HEK293 (cell line): ENCODE measurements at regions not wholly inside any gene's neighbourhood (a gene's known extent, or its start where the extent isn't known, plus 50 kb on each side); places are given as distances from the start of the nearest gene placed in this dataset.

ENCODE experiments used
- CTCF ChIA-PET: fragments of 350-600 bp; formaldehyde crosslinking; extraction: SDS; loops from one replicate; lab custom pipeline; 2021; ENCODE audit warnings: antibody characterized with exemption; lab: Yijun Ruan, JAX
- POLR2A ChIA-PET: fragments of 300-600 bp; formaldehyde crosslinking; extraction: SDS; loops from one replicate; lab custom pipeline; 2020; ENCODE audit warnings: antibody characterized with exemption, inconsistent platforms; lab: Yijun Ruan, JAX
- H3K27ac ChIP-seq: fragments of 200-500 bp; sonication (Bioruptor generic); 2 replicates; pipeline ENCODE4 v1.5.1; 2014; ENCODE audit warnings: low read depth, low read length, control low read depth, inconsistent platforms; ENCODE audit errors: extremely low read depth
- H3K36me3 ChIP-seq, 2 experiments: fragments of 200-500 bp in 1 of 2; sonication (Bioruptor generic) in 1 of 2; 1 replicate in 1 of 2; 2 replicates in 1 of 2; pipeline ENCODE4 v1.5.1; 2014 to 2017; ENCODE audit warnings: inconsistent platforms in 2 of 2, low read length in 2 of 2; ENCODE audit not compliant: control insufficient read depth in 2 of 2, insufficient read depth in 1 of 2
- H3K4me1 ChIP-seq: fragments of 200-500 bp; sonication (Bioruptor generic); 2 replicates; pipeline ENCODE4 v1.5.1; 2014; ENCODE audit warnings: mild to moderate bottlenecking, low read length, inconsistent platforms; ENCODE audit not compliant: control insufficient read depth, insufficient read depth
- H3K4me3 ChIP-seq: 2 replicates; pipeline ENCODE4 v1.5.1; 2011; ENCODE audit warnings: low read depth, mild to moderate bottlenecking, control low read depth, low read length, moderate library complexity
- H3K9me3 ChIP-seq: fragments of 200-500 bp; sonication (Bioruptor generic); 2 replicates; pipeline ENCODE4 v1.5.1; 2014; ENCODE audit warnings: low read depth, low read length, inconsistent platforms; ENCODE audit not compliant: control insufficient read depth, insufficient read depth
- OVOL3 ChIP-seq: fragments of 450-650 bp; formaldehyde crosslinking; IDR thresholded peaks from 2 replicates; pipeline ENCODE4 v1.5.1; 2016; ENCODE audit warnings: missing biosample characterization, missing genetic modification characterization
- SALL2 ChIP-seq: fragments of 450-650 bp; formaldehyde crosslinking; IDR thresholded peaks from 2 replicates; pipeline ENCODE4 v1.5.0; 2017; ENCODE audit warnings: missing biosample characterization, mild to moderate bottlenecking, missing genetic modification characterization, borderline replicate concordance
- ZNF112 ChIP-seq: fragments of 450-650 bp; formaldehyde crosslinking; IDR thresholded peaks from 2 replicates; pipeline ENCODE4 v1.5.0; 2017; ENCODE audit warnings: missing biosample characterization, missing genetic modification characterization
- ZNF2 ChIP-seq: fragments of 450-650 bp; formaldehyde crosslinking; IDR thresholded peaks from 2 replicates; pipeline ENCODE4 v1.5.1; 2016; ENCODE audit warnings: missing biosample characterization, missing genetic modification characterization
- ZNF248 ChIP-seq: fragments of 450-650 bp; formaldehyde crosslinking; IDR thresholded peaks from 2 replicates; pipeline ENCODE4 v1.5.1; 2017; ENCODE audit warnings: missing biosample characterization, missing genetic modification characterization
- ZNF266 ChIP-seq: fragments of 450-650 bp; formaldehyde crosslinking; IDR thresholded peaks from 2 replicates; pipeline ENCODE4 v1.5.1; 2016; ENCODE audit warnings: missing biosample characterization, missing genetic modification characterization, low read depth
- ZNF391 ChIP-seq: fragments of 450-650 bp; formaldehyde crosslinking; IDR thresholded peaks from 2 replicates; pipeline ENCODE4 v1.5.1; 2016; ENCODE audit warnings: low read depth, missing biosample characterization, missing genetic modification characterization, borderline replicate concordance
- ZNF394 ChIP-seq: fragments of 450-650 bp; formaldehyde crosslinking; IDR thresholded peaks from 2 replicates; pipeline ENCODE4 v1.5.1; 2016; ENCODE audit warnings: missing biosample characterization, missing genetic modification characterization, mild to moderate bottlenecking, moderate library complexity, borderline replicate concordance
- ZNF423 ChIP-seq: fragments of 450-650 bp; formaldehyde crosslinking; IDR thresholded peaks from 2 replicates; pipeline ENCODE4 v1.5.1; 2016; ENCODE audit warnings: missing biosample characterization, missing genetic modification characterization
- ZNF510 ChIP-seq: fragments of 450-650 bp; formaldehyde crosslinking; IDR thresholded peaks from 2 replicates; pipeline ENCODE4 v1.5.1; 2018; ENCODE audit warnings: mild to moderate bottlenecking, missing genetic modification characterization, missing biosample characterization; ENCODE audit not compliant: insufficient replicate concordance
- ZNF548 ChIP-seq: fragments of 450-650 bp; formaldehyde crosslinking; IDR thresholded peaks from 2 replicates; pipeline ENCODE4 v1.5.1; 2016; ENCODE audit warnings: missing biosample characterization, missing genetic modification characterization
- ZNF677 ChIP-seq: fragments of 450-650 bp; IDR thresholded peaks from 2 replicates; pipeline ENCODE4 v1.5.0; 2018; ENCODE audit warnings: missing biosample characterization, mild to moderate bottlenecking, missing genetic modification characterization, moderate library complexity
- ZNF785 ChIP-seq: fragments of 450-650 bp; formaldehyde crosslinking; IDR thresholded peaks from 2 replicates; pipeline ENCODE4 v1.5.1; 2016; ENCODE audit warnings: missing biosample characterization, missing genetic modification characterization
- ZSCAN16 ChIP-seq: fragments of 450-650 bp; formaldehyde crosslinking; IDR thresholded peaks from 2 replicates; pipeline ENCODE4 v1.5.1; 2016; ENCODE audit warnings: missing biosample characterization, missing genetic modification characterization
- ZSCAN30 ChIP-seq: fragments of 450-650 bp; IDR thresholded peaks from 2 replicates; pipeline ENCODE4 v1.5.1; 2018; ENCODE audit warnings: missing biosample characterization, mild to moderate bottlenecking, missing genetic modification characterization, moderate library complexity
- TF ChIP-seq, protein P1 (sequence below): fragments of 450-650 bp; formaldehyde crosslinking; IDR thresholded peaks from 2 replicates; pipeline ENCODE4 v1.5.1; 2016; ENCODE audit warnings: missing biosample characterization, missing genetic modification characterization, borderline replicate concordance
- TF ChIP-seq, protein P2 (sequence below): fragments of 450-650 bp; formaldehyde crosslinking; conservative IDR thresholded peaks from 2 replicates; pipeline ENCODE4 v1.5.1; 2016; ENCODE audit warnings: low read depth, missing biosample characterization, missing genetic modification characterization
- TF ChIP-seq, protein P3 (sequence below): fragments of 450-650 bp; formaldehyde crosslinking; IDR thresholded peaks from 2 replicates; pipeline ENCODE4 v1.5.1; 2016; ENCODE audit warnings: missing biosample characterization, missing genetic modification characterization
- TF ChIP-seq, protein P4 (sequence below): fragments of 450-650 bp; formaldehyde crosslinking; IDR thresholded peaks from 2 replicates; pipeline ENCODE4 v1.5.1; 2016; ENCODE audit warnings: missing biosample characterization, missing genetic modification characterization
- TF ChIP-seq, protein P5 (sequence below): fragments of 450-650 bp; formaldehyde crosslinking; IDR thresholded peaks from 2 replicates; pipeline ENCODE4 v1.5.1; 2016; ENCODE audit warnings: missing biosample characterization, missing genetic modification characterization

DNA sequence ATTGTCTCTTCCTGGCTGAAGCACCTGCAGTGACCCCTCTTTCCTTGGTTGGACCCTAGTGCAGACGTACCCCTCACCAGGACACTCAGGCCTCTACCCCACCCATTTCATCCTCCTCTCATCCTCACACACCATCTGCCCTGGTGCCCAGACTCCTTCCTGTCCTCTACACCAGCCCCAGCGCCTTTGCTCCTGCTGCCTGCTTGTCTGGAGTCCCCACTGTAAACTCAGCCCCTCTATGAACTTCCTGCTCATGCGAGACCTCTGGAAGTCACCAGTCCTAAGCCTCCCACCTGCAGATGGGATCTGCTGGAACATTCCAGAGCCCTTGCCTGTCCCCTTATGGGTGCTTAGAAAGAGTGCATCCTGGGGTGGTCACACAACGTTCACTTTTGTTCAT, 242.5 kb downstream of the ADGRD1 start:
- TF ChIP-seq ZNF248 (tag by site-specific recombination) (no peak), ZNF548 (no peak), SALL2 (tag by site-specific recombination) (no peak), ZNF112 (tag by site-specific recombination) (no peak), ZNF423 (tag by site-specific recombination) (no peak), ZSCAN30 (tag by site-specific recombination) (no peak), ZNF266 (tag by site-specific recombination) (no peak), ZNF510 (no peak), ZNF677 (tag by site-specific recombination) (no peak), OVOL3 (tag by site-specific recombination) (no peak), ZNF391 (no peak)
- TF ChIP-seq, protein P1, sequence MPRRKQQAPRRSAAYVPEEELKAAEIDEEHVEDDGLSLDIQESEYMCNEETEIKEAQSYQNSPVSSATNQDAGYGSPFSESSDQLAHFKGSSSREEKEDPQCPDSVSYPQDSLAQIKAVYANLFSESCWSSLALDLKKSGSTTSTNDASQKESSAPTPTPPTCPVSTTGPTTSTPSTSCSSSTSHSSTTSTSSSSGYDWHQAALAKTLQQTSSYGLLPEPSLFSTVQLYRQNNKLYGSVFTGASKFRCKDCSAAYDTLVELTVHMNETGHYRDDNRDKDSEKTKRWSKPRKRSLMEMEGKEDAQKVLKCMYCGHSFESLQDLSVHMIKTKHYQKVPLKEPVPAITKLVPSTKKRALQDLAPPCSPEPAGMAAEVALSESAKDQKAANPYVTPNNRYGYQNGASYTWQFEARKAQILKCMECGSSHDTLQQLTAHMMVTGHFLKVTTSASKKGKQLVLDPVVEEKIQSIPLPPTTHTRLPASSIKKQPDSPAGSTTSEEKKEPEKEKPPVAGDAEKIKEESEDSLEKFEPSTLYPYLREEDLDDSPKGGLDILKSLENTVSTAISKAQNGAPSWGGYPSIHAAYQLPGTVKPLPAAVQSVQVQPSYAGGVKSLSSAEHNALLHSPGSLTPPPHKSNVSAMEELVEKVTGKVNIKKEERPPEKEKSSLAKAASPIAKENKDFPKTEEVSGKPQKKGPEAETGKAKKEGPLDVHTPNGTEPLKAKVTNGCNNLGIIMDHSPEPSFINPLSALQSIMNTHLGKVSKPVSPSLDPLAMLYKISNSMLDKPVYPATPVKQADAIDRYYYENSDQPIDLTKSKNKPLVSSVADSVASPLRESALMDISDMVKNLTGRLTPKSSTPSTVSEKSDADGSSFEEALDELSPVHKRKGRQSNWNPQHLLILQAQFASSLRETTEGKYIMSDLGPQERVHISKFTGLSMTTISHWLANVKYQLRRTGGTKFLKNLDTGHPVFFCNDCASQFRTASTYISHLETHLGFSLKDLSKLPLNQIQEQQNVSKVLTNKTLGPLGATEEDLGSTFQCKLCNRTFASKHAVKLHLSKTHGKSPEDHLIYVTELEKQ (tag by site-specific recombination) = no peak
- TF ChIP-seq, protein P2, sequence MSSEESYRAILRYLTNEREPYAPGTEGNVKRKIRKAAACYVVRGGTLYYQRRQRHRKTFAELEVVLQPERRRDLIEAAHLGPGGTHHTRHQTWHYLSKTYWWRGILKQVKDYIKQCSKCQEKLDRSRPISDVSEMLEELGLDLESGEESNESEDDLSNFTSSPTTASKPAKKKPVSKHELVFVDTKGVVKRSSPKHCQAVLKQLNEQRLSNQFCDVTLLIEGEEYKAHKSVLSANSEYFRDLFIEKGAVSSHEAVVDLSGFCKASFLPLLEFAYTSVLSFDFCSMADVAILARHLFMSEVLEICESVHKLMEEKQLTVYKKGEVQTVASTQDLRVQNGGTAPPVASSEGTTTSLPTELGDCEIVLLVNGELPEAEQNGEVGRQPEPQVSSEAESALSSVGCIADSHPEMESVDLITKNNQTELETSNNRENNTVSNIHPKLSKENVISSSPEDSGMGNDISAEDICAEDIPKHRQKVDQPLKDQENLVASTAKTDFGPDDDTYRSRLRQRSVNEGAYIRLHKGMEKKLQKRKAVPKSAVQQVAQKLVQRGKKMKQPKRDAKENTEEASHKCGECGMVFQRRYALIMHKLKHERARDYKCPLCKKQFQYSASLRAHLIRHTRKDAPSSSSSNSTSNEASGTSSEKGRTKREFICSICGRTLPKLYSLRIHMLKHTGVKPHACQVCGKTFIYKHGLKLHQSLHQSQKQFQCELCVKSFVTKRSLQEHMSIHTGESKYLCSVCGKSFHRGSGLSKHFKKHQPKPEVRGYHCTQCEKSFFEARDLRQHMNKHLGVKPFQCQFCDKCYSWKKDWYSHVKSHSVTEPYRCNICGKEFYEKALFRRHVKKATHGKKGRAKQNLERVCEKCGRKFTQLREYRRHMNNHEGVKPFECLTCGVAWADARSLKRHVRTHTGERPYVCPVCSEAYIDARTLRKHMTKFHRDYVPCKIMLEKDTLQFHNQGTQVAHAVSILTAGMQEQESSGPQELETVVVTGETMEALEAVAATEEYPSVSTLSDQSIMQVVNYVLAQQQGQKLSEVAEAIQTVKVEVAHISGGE (tag by site-specific recombination) = no peak
- H3K36me3 ChIP-seq = no peaks in the 10 kb centered on the region
- no peaks in the 10 kb centered on the region for H3K4me1 ChIP-seq
- ChIA-PET POLR2A (no interaction called here), CTCF (no interaction called here)
- no peaks in the 10 kb centered on the region for H3K9me3 ChIP-seq
- H3K4me3 ChIP-seq = no peak overlapping the region
- H3K27ac ChIP-seq = no peak overlapping the region

DNA sequence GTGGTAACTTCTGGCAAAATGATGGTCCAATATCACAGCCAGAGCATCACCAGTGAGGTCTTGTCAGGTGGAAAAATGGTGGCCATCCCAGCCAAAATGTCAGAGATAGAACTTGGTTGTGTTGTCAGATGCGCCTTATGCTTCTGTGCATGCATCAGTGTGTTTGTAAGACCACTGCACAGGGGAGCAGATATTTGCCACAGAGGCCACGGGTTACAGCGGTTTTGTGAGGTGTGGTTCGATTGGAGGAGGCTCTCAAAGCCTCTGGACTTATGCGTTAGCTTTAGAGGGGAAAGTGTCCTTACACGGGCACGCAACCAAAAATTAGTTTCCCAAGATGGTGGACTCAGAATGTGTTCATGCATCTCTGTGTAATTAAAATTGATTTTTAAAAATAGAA, 243.8 kb downstream of the ADGRD1 start:
- H3K27ac ChIP-seq = no peak overlapping the region
- ChIA-PET POLR2A (no interaction called here), CTCF (no interaction called here)
- H3K4me3 ChIP-seq = no peak overlapping the region
- no peaks in the 10 kb centered on the region for H3K36me3 ChIP-seq
- no peaks in the 10 kb centered on the region for H3K4me1 ChIP-seq
- no peaks in the 10 kb centered on the region for H3K9me3 ChIP-seq
- TF ChIP-seq ZSCAN16 (tag by site-specific recombination) (no peak), ZNF394 (tag by site-specific recombination) (no peak), ZNF785 (tag by site-specific recombination) (no peak), ZNF2 (tag by site-specific recombination) (no peak)
- TF ChIP-seq, protein P3, sequence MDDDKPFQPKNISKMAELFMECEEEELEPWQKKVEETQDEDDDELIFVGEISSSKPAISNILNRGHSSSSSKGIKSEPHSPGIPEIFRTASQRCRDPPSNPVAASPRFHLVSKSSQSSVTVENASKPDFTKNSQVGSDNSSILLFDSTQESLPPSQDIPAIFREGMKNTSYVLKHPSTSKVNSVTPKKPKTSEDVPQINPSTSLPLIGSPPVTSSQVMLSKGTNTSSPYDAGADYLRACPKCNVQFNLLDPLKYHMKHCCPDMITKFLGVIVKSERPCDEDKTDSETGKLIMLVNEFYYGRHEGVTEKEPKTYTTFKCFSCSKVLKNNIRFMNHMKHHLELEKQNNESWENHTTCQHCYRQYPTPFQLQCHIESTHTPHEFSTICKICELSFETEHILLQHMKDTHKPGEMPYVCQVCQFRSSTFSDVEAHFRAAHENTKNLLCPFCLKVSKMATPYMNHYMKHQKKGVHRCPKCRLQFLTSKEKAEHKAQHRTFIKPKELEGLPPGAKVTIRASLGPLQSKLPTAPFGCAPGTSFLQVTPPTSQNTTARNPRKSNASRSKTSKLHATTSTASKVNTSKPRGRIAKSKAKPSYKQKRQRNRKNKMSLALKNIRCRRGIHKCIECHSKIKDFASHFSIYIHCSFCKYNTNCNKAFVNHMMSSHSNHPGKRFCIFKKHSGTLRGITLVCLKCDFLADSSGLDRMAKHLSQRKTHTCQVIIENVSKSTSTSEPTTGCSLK (tag by site-specific recombination) = no peak
- TF ChIP-seq, protein P4, sequence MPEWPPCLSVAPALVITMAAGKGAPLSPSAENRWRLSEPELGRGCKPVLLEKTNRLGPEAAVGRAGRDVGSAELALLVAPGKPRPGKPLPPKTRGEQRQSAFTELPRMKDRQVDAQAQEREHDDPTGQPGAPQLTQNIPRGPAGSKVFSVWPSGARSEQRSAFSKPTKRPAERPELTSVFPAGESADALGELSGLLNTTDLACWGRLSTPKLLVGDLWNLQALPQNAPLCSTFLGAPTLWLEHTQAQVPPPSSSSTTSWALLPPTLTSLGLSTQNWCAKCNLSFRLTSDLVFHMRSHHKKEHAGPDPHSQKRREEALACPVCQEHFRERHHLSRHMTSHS = no peak
- TF ChIP-seq, protein P5, sequence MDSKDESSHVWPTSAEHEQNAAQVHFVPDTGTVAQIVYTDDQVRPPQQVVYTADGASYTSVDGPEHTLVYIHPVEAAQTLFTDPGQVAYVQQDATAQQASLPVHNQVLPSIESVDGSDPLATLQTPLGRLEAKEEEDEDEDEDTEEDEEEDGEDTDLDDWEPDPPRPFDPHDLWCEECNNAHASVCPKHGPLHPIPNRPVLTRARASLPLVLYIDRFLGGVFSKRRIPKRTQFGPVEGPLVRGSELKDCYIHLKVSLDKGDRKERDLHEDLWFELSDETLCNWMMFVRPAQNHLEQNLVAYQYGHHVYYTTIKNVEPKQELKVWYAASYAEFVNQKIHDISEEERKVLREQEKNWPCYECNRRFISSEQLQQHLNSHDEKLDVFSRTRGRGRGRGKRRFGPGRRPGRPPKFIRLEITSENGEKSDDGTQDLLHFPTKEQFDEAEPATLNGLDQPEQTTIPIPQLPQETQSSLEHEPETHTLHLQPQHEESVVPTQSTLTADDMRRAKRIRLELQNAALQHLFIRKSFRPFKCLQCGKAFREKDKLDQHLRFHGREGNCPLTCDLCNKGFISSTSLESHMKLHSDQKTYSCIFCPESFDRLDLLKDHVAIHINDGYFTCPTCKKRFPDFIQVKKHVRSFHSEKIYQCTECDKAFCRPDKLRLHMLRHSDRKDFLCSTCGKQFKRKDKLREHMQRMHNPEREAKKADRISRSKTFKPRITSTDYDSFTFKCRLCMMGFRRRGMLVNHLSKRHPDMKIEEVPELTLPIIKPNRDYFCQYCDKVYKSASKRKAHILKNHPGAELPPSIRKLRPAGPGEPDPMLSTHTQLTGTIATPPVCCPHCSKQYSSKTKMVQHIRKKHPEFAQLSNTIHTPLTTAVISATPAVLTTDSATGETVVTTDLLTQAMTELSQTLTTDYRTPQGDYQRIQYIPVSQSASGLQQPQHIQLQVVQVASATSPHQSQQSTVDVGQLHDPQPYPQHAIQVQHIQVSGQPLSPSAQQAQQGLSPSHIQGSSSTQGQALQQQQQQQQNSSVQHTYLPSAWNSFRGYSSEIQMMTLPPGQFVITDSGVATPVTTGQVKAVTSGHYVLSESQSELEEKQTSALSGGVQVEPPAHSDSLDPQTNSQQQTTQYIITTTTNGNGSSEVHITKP = no peak
